ENCODE measurements at regions not wholly inside any gene's neighbourhood (a gene's known extent, or its start where the extent isn't known, plus 50 kb on each side); places are given as distances from the start of the nearest gene placed in this dataset.

GRCh38 chr10:84039957-84040356 lies 99.4 kb upstream of the GHITM start:
- intact Hi-C loops (cut with DNase I) = no loop called here
- no peak for DNase-seq (ENCODE audit: low spot score)

- intact Hi-C loops (cut with DNase I) = no loop called here
- no peak for DNase-seq (ENCODE audit: low spot score)
Measured at GRCh38 chr10:84047258-84048010, 91.9 kb upstream of the GHITM start.

GRCh38 chr10:84049645-84050011 lies 89.7 kb upstream of the GHITM start:
- DNase-seq (ENCODE audit: low spot score) = no peak
- intact Hi-C loops (cut with DNase I) = no loop called here

GRCh38 chr10:84053626-84054025 lies 85.7 kb upstream of the GHITM start:
- intact Hi-C loops (cut with DNase I) = no loop called here
- DNase-seq (ENCODE audit: low spot score) = no peak

GRCh38 chr10:84054743-84055142 lies 84.6 kb upstream of the GHITM start:
- DNase-seq (ENCODE audit: low spot score) = no peak
- intact Hi-C loops (cut with DNase I) = no loop called here

- intact Hi-C loops (cut with DNase I) = no loop called here
- no peak for DNase-seq (ENCODE audit: low spot score)
Measured at GRCh38 chr10:84059526-84059925, 79.8 kb upstream of the GHITM start.

- intact Hi-C loops (cut with DNase I) = no loop called here
- no peak for DNase-seq (ENCODE audit: low spot score)
Measured at GRCh38 chr10:84063440-84063839, 75.9 kb upstream of the GHITM start.

GRCh38 chr10:84065804-84066601 lies 73.3 kb upstream of the GHITM start:
- intact Hi-C loops (cut with DNase I) = no loop called here
- no peak for DNase-seq (ENCODE audit: low spot score)

- intact Hi-C loops (cut with DNase I) = no loop called here
- DNase-seq (ENCODE audit: low spot score) = no peak
Measured at GRCh38 chr10:84074521-84074920, 64.8 kb upstream of the GHITM start.

- intact Hi-C loops (cut with DNase I) = no loop called here
- no peak for DNase-seq (ENCODE audit: low spot score)
Measured at GRCh38 chr10:84075226-84076046, 63.9 kb upstream of the GHITM start.

GRCh38 chr10:84076047-84076388 lies 63.3 kb upstream of the GHITM start:
- no peak for DNase-seq (ENCODE audit: low spot score)
- intact Hi-C loops (cut with DNase I) = no loop called here

GRCh38 chr10:84076540-84077195 lies 62.6 kb upstream of the GHITM start:
- no peak for DNase-seq (ENCODE audit: low spot score)
- intact Hi-C loops (cut with DNase I) = no loop called here

- DNase-seq (ENCODE audit: low spot score) = no peak
- intact Hi-C loops (cut with DNase I) = no loop called here
Measured at GRCh38 chr10:84077768-84078167, 61.5 kb upstream of the GHITM start.

- intact Hi-C loops (cut with DNase I) = no loop called here
- no peak for DNase-seq (ENCODE audit: low spot score)
Measured at GRCh38 chr10:84078771-84079170, 60.5 kb upstream of the GHITM start.

- intact Hi-C loops (cut with DNase I) = no loop called here
- no peak for DNase-seq (ENCODE audit: low spot score)
Measured at GRCh38 chr10:84084342-84084741, 55.0 kb upstream of the GHITM start.

GRCh38 chr10:84087202-84087601 lies 52.1 kb upstream of the GHITM start:
- DNase-seq (ENCODE audit: low spot score) = no peak
- intact Hi-C loops (cut with DNase I) = no loop called here

- intact Hi-C loops (cut with DNase I) = no loop called here
- no peak for DNase-seq (ENCODE audit: low spot score)
Measured at GRCh38 chr10:84088626-84089025, 50.7 kb upstream of the GHITM start.

- intact Hi-C loops (cut with DNase I) = no loop called here
- no peak for DNase-seq (ENCODE audit: low spot score)
Measured at GRCh38 chr10:84089162-84089561, 50.1 kb upstream of the GHITM start.
